Esophagus muscularis mucosa (tissue), 4 donors: ENCODE measurements at regions not wholly inside any gene's neighbourhood (a gene's known extent, or its start where the extent isn't known, plus 50 kb on each side); places are given as distances from the start of the nearest gene placed in this dataset.

Source experiments
- DNase-seq: peaks from one replicate; pipeline ENCODE4 v3.0.0-alpha.2; 2017; ENCODE audit errors: extremely low spot score
- H3K27ac ChIP-seq, 4 donors: fragments of 200-600 bp; sonication (generic); replicated peaks in 1 of 4; 1 replicate in 3 of 4; 2 replicates in 1 of 4; pipeline ENCODE4 v1.5.1; 2016 to 2019; ENCODE audit warnings: mild to moderate bottlenecking in 1 of 4
- H3K27me3 ChIP-seq, 4 donors: fragments of 200-600 bp; sonication (generic); one replicate each; pipeline versions ENCODE4 v1.5.1 to v1.6.0; 2016 to 2019
- H3K36me3 ChIP-seq, 4 donors: fragments of 200-600 bp; sonication (generic); one replicate each; pipeline ENCODE4 v1.5.1; 2016 to 2019
- H3K4me1 ChIP-seq, 4 donors: fragments of 200-600 bp; sonication (generic); one replicate each; pipeline ENCODE4 v1.5.1; 2016 to 2019
- H3K4me3 ChIP-seq, 4 donors: fragments of 200-600 bp; sonication (generic); 1 replicate in 2 of 4; 2 replicates in 2 of 4; pipeline ENCODE4 v1.5.1; 2016 to 2019; ENCODE audit warnings: mild to moderate bottlenecking in 4 of 4, moderate library complexity in 1 of 4
- H3K9me3 ChIP-seq, 4 donors: fragments of 200-600 bp; sonication (generic); 1 replicate in 3 of 4; 2 replicates in 1 of 4; pipeline ENCODE4 v1.5.1; 2016 to 2019
- EP300 ChIP-seq: sonication (generic); formaldehyde crosslinking; IDR thresholded peaks from one replicate; pipeline ENCODE4 v1.6.1; 2017; ENCODE audit warnings: antibody characterized with exemption
- POLR2A ChIP-seq: fragments of 450-650 bp; IDR thresholded peaks from one replicate; pipeline ENCODE4 v1.6.1; 2017; ENCODE audit warnings: antibody characterized with exemption, moderate library complexity, mild to moderate bottlenecking, low read depth
- POLR2AphosphoS5 ChIP-seq, 2 donors: sonication (generic); formaldehyde crosslinking; IDR thresholded peaks; one replicate each; pipeline ENCODE4 v1.6.1; 2017; ENCODE audit warnings: antibody characterized with exemption in 2 of 2
- WGBS: methylation state at CpG from one replicate; pipeline ENCODE4 v1.1.5; 2018; 5-methylcytosine and 5-hydroxymethylcytosine counted together
- intact Hi-C: fragments of 100-400 bp; cut with DNase I; formaldehyde crosslinking; loops from one replicate; pipeline ENCODE4 v1.15.1; 2023
- TF ChIP-seq, protein P1 (sequence below), 3 experiments: fragments of 200-600 bp in 2 of 3; fragments of 450-650 bp in 1 of 3; sonication (generic) in 2 of 3; IDR thresholded peaks; one replicate each; pipeline ENCODE4 v1.5.1; 2017 to 2019; ENCODE audit warnings: antibody characterized with exemption in 3 of 3, mild to moderate bottlenecking in 2 of 3, moderate library complexity in 1 of 3

DNA sequence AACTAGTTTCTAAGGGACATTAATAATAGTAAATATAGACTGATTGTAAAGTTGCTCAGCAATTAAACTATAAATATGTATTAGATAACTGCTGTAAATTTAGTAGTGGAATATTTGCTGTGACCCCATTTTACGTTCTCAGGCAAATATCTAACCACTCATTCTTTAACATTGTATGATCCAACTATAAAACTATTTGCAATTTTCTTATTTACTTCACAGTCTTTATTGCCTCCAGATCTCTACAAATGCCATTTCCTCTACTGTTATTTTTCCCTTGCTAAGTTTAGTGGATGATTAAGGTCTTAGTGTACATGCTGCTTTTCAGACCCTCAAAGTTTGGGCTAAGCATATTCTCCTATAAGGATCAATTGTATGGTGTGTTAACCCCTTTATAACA, 526.2 kb upstream of the ST8SIA4 start:
- 67% methylated on average over 1 of the region's 1 CpG for WGBS
- intact Hi-C loops, result no loop called here
- TF ChIP-seq EP300 (no peak), POLR2A (no peak), POLR2AphosphoS5 (IDR thresholded peaks at IDR 0.05) (no peak)
- TF ChIP-seq, protein P1, sequence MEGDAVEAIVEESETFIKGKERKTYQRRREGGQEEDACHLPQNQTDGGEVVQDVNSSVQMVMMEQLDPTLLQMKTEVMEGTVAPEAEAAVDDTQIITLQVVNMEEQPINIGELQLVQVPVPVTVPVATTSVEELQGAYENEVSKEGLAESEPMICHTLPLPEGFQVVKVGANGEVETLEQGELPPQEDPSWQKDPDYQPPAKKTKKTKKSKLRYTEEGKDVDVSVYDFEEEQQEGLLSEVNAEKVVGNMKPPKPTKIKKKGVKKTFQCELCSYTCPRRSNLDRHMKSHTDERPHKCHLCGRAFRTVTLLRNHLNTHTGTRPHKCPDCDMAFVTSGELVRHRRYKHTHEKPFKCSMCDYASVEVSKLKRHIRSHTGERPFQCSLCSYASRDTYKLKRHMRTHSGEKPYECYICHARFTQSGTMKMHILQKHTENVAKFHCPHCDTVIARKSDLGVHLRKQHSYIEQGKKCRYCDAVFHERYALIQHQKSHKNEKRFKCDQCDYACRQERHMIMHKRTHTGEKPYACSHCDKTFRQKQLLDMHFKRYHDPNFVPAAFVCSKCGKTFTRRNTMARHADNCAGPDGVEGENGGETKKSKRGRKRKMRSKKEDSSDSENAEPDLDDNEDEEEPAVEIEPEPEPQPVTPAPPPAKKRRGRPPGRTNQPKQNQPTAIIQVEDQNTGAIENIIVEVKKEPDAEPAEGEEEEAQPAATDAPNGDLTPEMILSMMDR (IDR thresholded peaks at IDR 0.05), result no peak

DNA sequence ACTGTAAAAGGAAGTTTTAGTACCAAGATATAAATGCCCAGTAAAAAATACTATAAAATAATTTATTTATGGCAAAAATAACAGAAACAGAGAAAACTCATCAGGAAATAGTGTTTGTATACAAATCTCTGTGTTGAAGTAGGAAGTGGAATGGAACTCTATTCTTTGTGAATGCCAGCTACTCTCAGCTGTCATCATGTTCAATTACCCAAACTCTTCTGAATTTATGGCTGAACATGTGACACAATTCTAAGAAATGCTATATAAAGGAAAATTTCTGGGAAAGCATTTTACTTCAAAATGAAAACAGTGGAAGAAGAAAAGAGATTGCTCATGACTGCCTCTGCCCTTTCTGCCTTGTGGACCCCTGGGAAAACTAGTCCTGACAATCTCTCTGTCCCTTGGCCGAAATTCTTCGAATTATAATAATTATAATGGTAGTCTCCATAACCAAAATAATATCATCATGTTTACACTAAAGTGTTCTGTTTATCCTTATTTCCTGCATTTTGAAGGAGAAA, 522.3 kb upstream of the ST8SIA4 start:
- Histone ChIP-seq H3K27me3 (no peaks in the 10 kb centered on the region), H3K27ac (no peak overlapping the region), H3K36me3 (no peaks in the 10 kb centered on the region), H3K4me3 (no peak overlapping the region), H3K9me3 (no peaks in the 10 kb centered on the region), H3K4me1 (peaks cover 0 to 17% (median 0%) of the 10 kb centered on the region in 4 donors)
- TF ChIP-seq POLR2A (no peak), EP300 (no peak), POLR2AphosphoS5 (IDR thresholded peaks at IDR 0.05) (no peak)
- TF ChIP-seq, protein P1 (IDR thresholded peaks at IDR 0.05), result no peak
- WGBS, result 77% methylated on average over 2 of the region's 2 CpGs
- DNase-seq, result no peak
- intact Hi-C loops, result no loop called here

More for the DNA sequence above, 526.2 kb upstream of the ST8SIA4 start:
- Histone ChIP-seq H3K36me3 (no peaks in the 10 kb centered on the region), H3K4me3 (no peak overlapping the region), H3K27ac (no peak overlapping the region), H3K9me3 (no peaks in the 10 kb centered on the region), H3K4me1 (peaks cover 0 to 16% (median 0%) of the 10 kb centered on the region in 4 donors), H3K27me3 (no peaks in the 10 kb centered on the region)
- no peak for DNase-seq

DNA sequence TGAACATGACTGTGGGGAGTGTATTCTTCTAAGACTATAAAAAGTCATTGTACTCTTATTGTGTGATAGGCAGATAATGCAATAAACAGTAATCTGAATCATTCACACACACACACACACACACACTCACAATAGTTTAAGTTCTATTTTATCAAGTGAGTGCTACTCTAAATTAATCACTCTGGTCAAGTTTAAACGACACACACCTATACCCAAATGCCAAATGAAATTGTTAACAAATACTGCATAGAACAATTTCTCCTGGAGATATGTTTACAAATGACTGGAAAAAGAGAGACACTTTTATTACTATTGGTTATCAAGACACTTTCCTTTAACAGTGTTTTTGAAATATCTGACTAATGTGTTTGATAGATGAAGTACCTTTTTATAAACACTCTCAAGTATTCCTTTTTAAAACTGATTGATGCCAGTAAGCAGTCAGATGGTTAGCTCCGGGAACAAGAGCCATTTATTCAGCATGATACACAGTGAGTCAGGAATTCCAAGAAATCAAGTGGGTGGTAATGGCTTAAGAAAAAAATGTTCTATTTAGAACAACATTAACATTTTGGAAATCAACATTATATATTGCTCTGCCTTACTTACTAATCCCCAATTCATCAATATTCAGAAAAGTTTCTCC, 521.6 kb upstream of the ST8SIA4 start:
- no peak for TF ChIP-seq POLR2AphosphoS5 (IDR thresholded peaks at IDR 0.05)
- TF ChIP-seq POLR2A, result no peak
- TF ChIP-seq, protein P1 (IDR thresholded peaks at IDR 0.05), result no peak
- no peak for TF ChIP-seq EP300
- no peak for DNase-seq
- intact Hi-C loops, result no loop called here
- WGBS, result 18% methylated on average over 2 of the region's 2 CpGs
- no peaks in the 10 kb centered on the region for H3K36me3 ChIP-seq
- H3K4me3 ChIP-seq, result no peak overlapping the region
- H3K27ac ChIP-seq, result no peak overlapping the region
- H3K27me3 ChIP-seq, result no peaks in the 10 kb centered on the region
- peaks cover 0 to 17% (median 0%) of the 10 kb centered on the region in 4 donors for H3K4me1 ChIP-seq
- H3K9me3 ChIP-seq, result no peaks in the 10 kb centered on the region

DNA sequence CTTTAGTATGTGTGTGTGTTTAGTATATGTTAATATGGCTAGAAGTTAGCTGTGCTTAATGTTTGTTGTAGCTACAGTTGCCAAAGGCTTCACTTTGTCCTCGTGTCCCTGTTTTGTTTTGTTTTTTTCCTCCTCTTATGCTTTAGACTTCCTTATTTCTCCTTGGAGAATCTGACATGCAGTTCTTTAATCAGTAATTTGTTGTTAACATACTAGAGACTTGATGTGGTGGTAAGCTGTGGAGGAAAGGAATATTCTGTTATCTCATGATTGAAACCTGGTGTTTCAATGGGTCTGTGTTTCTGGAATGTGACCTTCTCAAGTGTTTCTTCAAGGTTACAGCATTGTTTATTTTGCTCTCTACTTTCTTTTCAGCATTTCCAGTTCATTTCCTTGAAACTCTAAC, 515.6 kb upstream of the ST8SIA4 start:
- peaks cover 0 to 7% (median 0%) of the 10 kb centered on the region in 4 donors for H3K4me1 ChIP-seq
- TF ChIP-seq POLR2AphosphoS5 (IDR thresholded peaks at IDR 0.05) (no peak), POLR2A (no peak), EP300 (no peak)
- TF ChIP-seq, protein P1 (IDR thresholded peaks at IDR 0.05), result no peak
- no peak overlapping the region for H3K27ac ChIP-seq
- H3K9me3 ChIP-seq, result no peaks in the 10 kb centered on the region
- H3K36me3 ChIP-seq, result no peaks in the 10 kb centered on the region
- H3K4me3 ChIP-seq, result no peak overlapping the region
- H3K27me3 ChIP-seq, result no peaks in the 10 kb centered on the region
- whole genome bisulfite sequencing, result 4% methylated on average over 1 of the region's 1 CpG
- no peak for DNase-seq
- intact Hi-C loops, result no loop called here

DNA sequence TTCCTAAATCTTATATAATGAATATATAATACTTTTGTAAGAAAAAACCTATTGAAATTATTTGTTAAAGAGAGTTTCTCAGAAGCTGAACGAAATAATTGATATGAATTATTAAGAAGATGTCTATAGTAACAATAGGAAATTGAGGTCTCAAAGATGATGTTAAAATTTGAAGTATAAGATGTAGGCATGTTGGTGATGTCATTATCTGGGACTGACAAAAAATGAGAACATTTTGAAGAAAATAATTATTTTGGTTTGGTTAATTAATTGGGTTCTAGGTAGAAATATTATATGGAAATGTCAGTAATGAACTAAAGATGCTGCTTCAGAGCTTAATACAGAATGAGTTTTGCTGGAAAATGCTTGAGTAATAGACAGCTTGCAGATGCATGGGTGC, 501.4 kb upstream of the ST8SIA4 start:
- no peak for TF ChIP-seq EP300
- no peak for TF ChIP-seq POLR2A
- no peak for TF ChIP-seq POLR2AphosphoS5 (IDR thresholded peaks at IDR 0.05)
- TF ChIP-seq, protein P1 (IDR thresholded peaks at IDR 0.05), result no peak
- no peaks in the 10 kb centered on the region for H3K4me1 ChIP-seq
- 83% methylated on average over 1 of the region's 1 CpG for WGBS
- H3K36me3 ChIP-seq, result no peaks in the 10 kb centered on the region
- H3K27me3 ChIP-seq, result no peaks in the 10 kb centered on the region
- no peak overlapping the region for H3K27ac ChIP-seq
- intact Hi-C loops, result no loop called here
- no peak for DNase-seq
- H3K4me3 ChIP-seq, result no peak overlapping the region
- no peaks in the 10 kb centered on the region for H3K9me3 ChIP-seq
